Ovary (tissue), 3 donors: ENCODE measurements at regions not wholly inside any gene's neighbourhood (a gene's known extent, or its start where the extent isn't known, plus 50 kb on each side); places are given as distances from the start of the nearest gene placed in this dataset.

Experiments used
- EP300 ChIP-seq: sonication (generic); formaldehyde crosslinking; IDR thresholded peaks from one replicate; pipeline ENCODE4 v1.6.1; 2017; ENCODE audit warnings: antibody characterized with exemption
- POLR2A ChIP-seq: fragments of 450-650 bp; IDR thresholded peaks from one replicate; pipeline ENCODE4 v1.6.1; 2017; ENCODE audit warnings: antibody characterized with exemption, mild to moderate bottlenecking, moderate library complexity
- TF ChIP-seq, protein P1 (sequence below), 3 donors: fragments of 450-650 bp in 2 of 3; fragments of 200-600 bp in 1 of 3; IDR thresholded peaks; one replicate each; pipeline versions ENCODE4 v1.5.1 to v1.8.0; 2016 to 2022; ENCODE audit warnings: antibody characterized with exemption in 3 of 3, mild to moderate bottlenecking in 1 of 3
- donor health status: DM: no; HTN: no; CAD: no.

DNA sequence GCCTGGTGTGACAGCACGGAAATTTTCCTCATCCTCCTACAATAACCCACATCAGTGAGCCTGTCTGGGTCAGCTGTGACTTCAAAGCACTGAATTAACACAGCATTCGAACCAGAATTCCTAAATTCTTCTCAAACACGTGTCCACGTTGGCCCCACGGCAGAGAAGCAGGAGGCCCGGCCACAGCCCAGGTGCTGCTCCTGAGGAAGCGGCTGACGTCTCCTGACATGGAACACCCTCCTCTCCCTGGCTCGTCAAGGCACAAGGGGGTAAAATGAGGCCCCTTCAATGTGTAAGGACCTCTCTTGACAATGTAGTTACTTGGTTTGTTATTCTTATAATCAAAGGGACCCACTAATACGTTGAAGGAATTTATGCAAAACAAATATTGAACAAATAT is 156.3 kb upstream of the GSC start:
- TF ChIP-seq, protein P1, sequence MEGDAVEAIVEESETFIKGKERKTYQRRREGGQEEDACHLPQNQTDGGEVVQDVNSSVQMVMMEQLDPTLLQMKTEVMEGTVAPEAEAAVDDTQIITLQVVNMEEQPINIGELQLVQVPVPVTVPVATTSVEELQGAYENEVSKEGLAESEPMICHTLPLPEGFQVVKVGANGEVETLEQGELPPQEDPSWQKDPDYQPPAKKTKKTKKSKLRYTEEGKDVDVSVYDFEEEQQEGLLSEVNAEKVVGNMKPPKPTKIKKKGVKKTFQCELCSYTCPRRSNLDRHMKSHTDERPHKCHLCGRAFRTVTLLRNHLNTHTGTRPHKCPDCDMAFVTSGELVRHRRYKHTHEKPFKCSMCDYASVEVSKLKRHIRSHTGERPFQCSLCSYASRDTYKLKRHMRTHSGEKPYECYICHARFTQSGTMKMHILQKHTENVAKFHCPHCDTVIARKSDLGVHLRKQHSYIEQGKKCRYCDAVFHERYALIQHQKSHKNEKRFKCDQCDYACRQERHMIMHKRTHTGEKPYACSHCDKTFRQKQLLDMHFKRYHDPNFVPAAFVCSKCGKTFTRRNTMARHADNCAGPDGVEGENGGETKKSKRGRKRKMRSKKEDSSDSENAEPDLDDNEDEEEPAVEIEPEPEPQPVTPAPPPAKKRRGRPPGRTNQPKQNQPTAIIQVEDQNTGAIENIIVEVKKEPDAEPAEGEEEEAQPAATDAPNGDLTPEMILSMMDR (IDR thresholded peaks at IDR 0.05), result no peak
- TF ChIP-seq POLR2A, result no peak
- TF ChIP-seq EP300, result no peak
